PFSK-1 (cell line): ENCODE measurements at regions not wholly inside any gene's neighbourhood (a gene's known extent, or its start where the extent isn't known, plus 50 kb on each side); places are given as distances from the start of the nearest gene placed in this dataset.

Experiments used
- FOXP2 ChIP-seq: optimal IDR thresholded peaks from 2 replicates; pipeline ENCODE3; 2011; ENCODE audit warnings: borderline replicate concordance, control low read depth, inconsistent platforms; ENCODE audit not compliant: insufficient read depth; ENCODE audit errors: extremely low read length, extremely low read depth
- POLR2AphosphoS5 ChIP-seq: IDR thresholded peaks from 2 replicates; pipeline ENCODE4 v1.6.1; 2012; ENCODE audit warnings: low read depth, mild to moderate bottlenecking, control low read depth, low read length, moderate library complexity
- SIN3A ChIP-seq: IDR thresholded peaks from 2 replicates; pipeline ENCODE4 v1.6.1; 2012; ENCODE audit warnings: mild to moderate bottlenecking, low read length, moderate library complexity, borderline replicate concordance; ENCODE audit not compliant: insufficient read depth
- TAF1 ChIP-seq: IDR thresholded peaks from 2 replicates; pipeline ENCODE4 v1.6.1; 2012; ENCODE audit warnings: low read length, control low read depth, borderline replicate concordance; ENCODE audit not compliant: insufficient read depth
- TF ChIP-seq, protein P1 (sequence below), 2 experiments: IDR thresholded peaks; 2 replicates each; pipeline versions ENCODE4 v1.6.1 to v1.8.0; 2011 to 2012; ENCODE audit warnings: low read depth in 2 of 2, low read length in 2 of 2, control low read depth in 1 of 2, inconsistent platforms in 1 of 2, mild to moderate bottlenecking in 1 of 2, moderate library complexity in 1 of 2; ENCODE audit not compliant: insufficient read depth in 1 of 2

DNA sequence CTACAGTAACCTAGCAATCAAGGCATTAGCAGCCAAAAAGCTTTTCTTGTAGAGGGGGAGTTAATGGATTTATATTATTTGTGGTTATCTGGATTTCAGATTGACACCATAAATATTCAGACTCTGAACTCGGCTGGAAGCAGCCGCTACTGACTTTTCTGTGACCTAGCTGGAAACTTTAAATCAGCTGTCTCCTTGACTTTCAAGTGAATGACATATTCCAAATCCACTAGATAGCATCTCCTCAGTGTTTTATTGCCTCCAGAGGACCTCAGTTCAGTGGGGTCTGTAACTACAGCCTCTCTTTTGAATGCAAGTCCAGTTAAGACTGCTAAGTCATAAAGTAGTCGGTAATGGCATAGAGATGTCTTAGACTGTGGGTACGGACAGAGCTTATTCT lies 448.5 kb downstream of the NUF2 start:
- no peak for TF ChIP-seq TAF1
- TF ChIP-seq FOXP2, result no peak
- no peak for TF ChIP-seq POLR2AphosphoS5

DNA sequence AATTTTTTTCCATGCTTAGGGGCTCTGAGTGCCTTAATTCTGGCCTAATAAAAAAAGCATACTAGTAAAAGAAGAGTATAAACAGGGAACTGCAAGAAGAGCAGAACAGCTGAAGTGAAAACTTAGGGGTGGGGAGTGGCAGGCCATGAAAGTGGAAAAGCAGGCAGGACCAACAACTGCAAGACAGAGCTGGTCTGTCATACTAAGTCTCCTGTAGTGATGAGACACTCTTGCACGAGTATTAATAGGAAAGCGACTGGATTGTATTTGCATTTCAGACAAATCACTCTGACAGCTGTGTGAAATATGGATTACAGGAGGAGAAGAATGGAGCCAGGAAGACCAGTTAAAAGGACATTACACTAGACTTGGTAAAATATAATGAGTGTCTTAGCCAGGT lies 449.9 kb downstream of the NUF2 start:
- TF ChIP-seq FOXP2, result no peak
- no peak for TF ChIP-seq SIN3A
- TF ChIP-seq, protein P1, sequence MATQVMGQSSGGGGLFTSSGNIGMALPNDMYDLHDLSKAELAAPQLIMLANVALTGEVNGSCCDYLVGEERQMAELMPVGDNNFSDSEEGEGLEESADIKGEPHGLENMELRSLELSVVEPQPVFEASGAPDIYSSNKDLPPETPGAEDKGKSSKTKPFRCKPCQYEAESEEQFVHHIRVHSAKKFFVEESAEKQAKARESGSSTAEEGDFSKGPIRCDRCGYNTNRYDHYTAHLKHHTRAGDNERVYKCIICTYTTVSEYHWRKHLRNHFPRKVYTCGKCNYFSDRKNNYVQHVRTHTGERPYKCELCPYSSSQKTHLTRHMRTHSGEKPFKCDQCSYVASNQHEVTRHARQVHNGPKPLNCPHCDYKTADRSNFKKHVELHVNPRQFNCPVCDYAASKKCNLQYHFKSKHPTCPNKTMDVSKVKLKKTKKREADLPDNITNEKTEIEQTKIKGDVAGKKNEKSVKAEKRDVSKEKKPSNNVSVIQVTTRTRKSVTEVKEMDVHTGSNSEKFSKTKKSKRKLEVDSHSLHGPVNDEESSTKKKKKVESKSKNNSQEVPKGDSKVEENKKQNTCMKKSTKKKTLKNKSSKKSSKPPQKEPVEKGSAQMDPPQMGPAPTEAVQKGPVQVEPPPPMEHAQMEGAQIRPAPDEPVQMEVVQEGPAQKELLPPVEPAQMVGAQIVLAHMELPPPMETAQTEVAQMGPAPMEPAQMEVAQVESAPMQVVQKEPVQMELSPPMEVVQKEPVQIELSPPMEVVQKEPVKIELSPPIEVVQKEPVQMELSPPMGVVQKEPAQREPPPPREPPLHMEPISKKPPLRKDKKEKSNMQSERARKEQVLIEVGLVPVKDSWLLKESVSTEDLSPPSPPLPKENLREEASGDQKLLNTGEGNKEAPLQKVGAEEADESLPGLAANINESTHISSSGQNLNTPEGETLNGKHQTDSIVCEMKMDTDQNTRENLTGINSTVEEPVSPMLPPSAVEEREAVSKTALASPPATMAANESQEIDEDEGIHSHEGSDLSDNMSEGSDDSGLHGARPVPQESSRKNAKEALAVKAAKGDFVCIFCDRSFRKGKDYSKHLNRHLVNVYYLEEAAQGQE (IDR thresholded peaks at IDR 0.05; ENCODE audit: insufficient read depth in 1 of 2, low read depth in 2 of 2, low read length in 2 of 2), result no peak
- no peak for TF ChIP-seq POLR2AphosphoS5
- TF ChIP-seq TAF1, result no peak

GRCh38 chr1:163772246-163772645 lies 450.5 kb downstream of the NUF2 start:
- no peak for TF ChIP-seq TAF1
- TF ChIP-seq, protein P1 (IDR thresholded peaks at IDR 0.05; ENCODE audit: insufficient read depth in 1 of 2, low read depth in 2 of 2, low read length in 2 of 2), result no peak
- no peak for TF ChIP-seq POLR2AphosphoS5
- no peak for TF ChIP-seq SIN3A
- no peak for TF ChIP-seq FOXP2

DNA sequence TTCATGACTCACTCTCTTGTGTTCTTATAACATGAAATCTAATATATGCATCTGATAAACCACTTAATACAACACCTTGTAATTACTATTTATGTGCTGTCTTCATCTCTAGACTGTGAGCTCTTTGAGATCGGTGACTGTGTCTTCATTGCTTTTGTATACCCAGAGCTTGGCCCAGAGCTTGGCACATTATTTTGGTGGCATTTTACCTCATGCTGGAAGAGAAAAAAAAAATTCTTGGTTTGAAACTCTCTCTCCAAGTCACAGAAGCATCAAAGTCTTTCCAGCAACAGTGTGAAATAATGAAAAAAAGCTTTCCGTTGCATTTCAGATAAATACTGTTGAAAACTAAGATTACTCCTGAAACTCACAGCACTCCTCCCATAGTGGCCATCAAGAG lies 451.6 kb downstream of the NUF2 start:
- TF ChIP-seq, protein P1 (IDR thresholded peaks at IDR 0.05; ENCODE audit: insufficient read depth in 1 of 2, low read depth in 2 of 2, low read length in 2 of 2), result no peak
- no peak for TF ChIP-seq FOXP2
- no peak for TF ChIP-seq SIN3A

DNA sequence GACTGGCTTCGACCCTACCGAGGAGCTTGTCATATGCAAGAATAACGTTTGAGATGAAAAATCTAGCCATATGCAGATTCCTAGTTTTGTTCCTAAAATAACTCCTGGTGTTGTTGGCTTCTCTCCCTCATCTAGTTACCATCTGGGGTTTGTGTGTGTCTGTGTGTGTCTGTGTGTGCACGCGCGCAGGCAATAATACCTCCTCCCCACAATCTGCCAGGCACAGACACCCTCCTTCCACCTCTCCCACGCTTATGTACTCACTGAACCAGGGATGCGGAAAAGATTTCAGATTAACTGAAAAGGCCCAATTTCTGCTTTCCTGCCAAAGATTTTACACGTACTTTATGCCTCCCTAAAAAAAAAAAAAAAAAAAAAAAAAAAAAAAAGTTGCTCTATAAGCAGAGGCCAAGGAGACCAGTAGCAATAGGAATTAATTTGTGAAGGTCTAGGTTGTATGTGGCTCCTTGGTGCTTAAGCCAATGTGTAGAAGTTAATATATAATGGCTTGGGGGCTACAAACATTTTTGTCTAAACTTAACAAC lies 452.7 kb downstream of the NUF2 start:
- TF ChIP-seq FOXP2 (no peak), TAF1 (no peak), POLR2AphosphoS5 (no peak), SIN3A (no peak)
- TF ChIP-seq, protein P1 (IDR thresholded peaks at IDR 0.05; ENCODE audit: insufficient read depth in 1 of 2, low read depth in 2 of 2, low read length in 2 of 2), result no peak
